ENCODE measurements at regions not wholly inside any gene's neighbourhood (a gene's known extent, or its start where the extent isn't known, plus 50 kb on each side); places are given as distances from the start of the nearest gene placed in this dataset.
"Not testable (repeated sequence)": the region's sequence is repeated elsewhere in the genome, so short reads cannot be mapped to it uniquely, and the experiment has no call there.

DNA sequence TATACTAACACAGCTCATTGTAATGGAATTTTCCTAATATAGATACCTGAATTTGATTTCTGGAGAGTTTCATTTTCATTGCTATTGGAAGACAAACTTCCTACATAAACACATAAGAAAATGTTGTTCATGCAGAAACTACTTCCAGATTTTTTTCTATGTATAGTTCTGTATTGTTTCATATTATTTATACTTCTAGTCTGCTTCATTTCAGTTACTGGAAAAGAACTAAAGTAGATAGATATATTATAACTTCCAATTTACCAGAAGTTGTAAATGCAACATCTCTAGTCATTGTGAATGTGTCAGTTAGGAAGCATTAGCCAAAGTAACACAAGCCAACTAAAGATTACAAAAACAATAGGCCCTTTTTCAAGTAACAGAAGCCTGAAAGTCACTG lies 147.3 kb upstream of the ZNF385D start:
- DNase-seq = no peak

DNA sequence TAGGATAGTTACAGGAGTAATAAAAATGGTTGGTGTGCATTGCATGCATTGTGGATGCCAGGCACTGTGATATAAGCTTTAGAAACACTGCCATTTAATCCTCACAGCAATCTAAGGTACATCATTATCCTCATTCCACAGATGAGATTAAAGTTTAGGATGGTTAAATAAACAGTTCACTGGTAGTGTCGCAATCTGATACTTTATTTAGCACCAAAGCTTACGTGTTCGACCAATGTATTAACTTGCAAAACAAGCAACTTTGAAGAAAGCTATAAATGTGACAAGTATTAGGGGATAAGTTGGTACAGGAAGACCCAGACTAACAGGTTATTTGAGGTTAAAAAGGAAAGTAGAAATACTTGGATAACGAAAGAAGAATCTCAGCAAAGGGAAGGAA lies 150.5 kb upstream of the ZNF385D start:
- no peak for DNase-seq

DNA sequence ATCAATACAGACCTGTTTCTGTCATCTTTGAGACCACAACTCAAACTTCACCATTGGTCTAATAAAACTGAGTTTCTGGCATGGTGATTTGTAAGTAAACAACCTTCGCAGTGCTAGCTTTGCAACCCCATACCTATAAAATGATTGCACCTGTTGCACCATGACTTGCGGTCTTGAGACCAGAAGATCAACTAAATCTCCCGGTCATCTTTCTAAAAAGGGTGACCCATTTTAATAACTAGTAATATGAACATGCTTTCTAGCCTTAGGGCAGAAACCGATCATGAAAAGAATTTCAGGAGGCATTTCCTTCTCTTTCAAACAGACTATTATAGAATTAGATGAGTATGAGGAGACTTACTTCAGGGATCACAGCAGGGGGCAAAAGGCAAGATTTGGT lies 151.9 kb upstream of the ZNF385D start:
- DNase-seq = no peak

DNA sequence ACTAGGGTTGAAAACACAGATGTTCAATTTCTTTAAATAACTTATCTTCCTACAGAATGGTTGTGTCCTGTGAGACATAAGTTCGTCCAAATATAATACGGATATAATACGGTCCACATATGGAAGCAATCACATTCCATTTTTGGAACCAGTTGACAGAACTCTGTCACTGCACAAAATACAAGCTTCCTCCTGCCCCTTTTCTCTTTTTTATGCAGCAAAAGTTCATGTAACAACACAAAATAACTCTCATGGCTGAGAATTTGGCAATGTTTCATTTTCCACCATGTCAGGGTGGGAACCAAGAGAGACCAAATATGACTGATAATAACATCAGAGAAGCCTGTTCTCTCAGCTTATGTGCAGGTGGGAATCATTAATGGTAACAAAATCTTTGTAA lies 158.1 kb upstream of the ZNF385D start:
- DNase-seq = no peak

DNA sequence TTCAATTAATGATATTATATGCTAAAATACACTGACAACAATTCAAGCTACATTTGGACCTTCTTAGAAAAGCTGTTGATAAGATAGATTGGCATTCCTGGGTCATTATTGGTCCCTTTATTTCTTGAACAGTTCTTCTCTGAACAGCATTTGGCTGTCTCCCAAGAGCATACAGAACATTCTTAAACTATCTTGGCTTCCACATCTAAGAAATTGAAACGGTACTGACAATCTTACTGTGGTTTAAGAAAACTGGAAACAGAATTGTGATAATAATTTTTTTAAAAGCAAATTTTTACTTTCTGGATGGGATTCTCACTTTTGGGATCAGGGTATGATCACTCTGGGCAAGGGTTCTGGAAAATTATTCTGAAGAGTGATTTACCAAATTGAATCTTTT lies 161.7 kb upstream of the ZNF385D start:
- no peak for DNase-seq

DNA sequence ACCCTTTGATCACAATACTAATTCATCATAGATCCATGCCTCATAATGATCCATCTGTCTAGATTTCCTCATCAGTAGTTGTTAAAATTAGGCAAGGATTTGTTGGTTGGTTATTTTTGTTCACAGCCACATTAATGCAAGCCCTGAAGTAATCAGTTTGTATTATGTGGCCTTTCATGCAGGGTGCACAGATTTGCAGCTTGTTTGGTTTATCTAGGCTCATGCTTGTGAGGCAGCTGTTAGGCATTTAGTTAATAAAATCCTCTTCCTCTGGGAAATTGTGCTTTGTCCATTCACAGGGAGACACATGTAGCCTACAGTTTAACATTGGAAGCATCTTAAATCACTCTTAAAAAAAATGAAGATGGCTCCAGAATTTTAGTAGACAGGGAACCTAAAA lies 162.8 kb upstream of the ZNF385D start:
- no peak for DNase-seq

DNA sequence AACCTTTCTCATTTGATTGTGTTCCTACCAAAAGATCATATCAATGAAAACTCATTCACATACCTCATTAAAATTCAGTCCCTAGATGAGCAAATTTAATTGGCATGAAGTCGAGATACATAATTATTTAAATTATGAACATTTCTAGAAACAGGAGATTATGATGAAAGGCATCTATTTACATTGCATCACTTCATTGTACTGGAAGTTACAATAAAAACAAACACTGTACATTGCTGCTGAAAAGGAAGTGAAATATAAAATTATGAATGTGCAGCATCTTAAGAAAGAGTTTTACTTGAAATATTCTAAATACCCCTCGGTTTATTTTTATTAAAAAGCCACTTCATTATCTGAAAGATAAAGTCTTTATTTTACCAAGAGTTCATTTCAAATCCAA lies 163.4 kb upstream of the ZNF385D start:
- no peak for DNase-seq

DNA sequence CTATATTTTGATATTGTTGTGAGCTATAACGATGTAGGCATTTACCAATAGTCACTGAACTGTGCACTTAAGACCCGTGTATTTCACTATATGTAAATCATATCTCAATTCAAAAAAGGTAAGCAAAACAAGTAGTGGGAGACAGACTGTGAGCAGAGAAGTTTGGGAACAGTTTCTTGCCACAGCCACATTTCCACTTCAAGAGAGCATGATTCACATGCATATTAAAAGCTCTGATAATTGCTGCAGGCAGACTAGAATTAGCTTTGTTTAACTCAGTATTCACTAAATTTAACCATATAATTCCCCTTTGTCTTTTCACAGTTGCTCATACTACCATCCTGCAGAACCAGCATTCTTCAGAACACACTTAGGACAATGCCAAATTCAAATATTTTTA lies 168.4 kb upstream of the ZNF385D start:
- DNase-seq = no peak

DNA sequence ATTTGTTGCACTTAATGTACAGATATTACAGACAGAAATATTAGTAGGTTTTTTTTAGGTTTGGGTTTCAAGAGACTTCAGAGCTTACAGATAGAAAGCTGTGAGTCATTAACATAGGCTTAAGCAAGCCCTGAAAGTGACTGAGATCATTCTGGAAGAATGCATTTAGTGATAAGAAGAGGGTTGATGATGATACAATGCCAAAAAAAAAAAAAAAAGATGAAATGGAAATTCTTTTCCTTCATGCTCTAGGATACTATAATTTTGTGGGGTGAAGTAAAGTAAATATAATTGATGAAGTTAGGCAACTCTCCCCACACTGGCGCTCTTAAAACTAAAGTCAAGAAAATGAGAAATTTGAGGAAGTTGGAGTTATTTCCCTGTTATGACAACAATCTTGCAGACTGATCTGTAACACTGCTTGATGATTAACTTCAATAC lies 169.4 kb upstream of the ZNF385D start:
- no peak for DNase-seq

DNA sequence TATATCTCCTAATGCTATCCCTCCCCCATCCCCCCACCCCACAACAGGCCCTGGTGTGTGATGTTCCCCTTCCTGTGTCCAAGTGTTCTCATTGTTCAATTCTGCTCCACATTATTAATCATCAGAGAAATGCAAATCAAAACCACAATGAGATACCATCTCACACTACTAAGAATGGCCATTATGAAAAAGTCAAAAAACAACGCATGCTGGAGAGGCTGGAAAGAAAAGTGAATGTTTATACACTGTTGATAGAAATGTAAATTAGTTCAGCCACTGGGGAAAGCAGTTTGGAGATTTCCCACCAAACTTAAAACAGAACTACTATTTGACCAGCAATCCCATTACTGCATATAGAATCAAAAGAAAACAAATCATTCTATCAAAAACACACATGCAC lies 172.1 kb upstream of the ZNF385D start:
- DNase-seq = not testable (repeated sequence)

DNA sequence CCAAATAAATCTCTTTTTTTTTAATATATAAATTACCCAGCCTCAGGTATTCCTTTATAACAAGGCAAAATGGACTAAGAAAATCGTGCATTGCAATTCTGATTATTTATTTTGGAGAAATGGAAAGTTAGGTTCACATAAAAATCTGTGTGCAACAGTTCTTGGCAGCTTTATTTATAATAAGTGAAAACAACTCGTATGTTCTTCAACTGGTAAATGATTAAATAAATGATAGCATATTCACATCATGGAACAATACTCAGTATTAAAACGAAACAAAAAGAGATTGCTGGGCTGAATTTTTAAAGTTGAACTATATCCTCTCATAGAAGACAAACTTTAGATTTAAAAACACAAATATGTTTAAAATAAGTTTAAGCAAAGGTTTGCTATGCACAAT lies 176.3 kb upstream of the ZNF385D start:
- DNase-seq = no peak

DNA sequence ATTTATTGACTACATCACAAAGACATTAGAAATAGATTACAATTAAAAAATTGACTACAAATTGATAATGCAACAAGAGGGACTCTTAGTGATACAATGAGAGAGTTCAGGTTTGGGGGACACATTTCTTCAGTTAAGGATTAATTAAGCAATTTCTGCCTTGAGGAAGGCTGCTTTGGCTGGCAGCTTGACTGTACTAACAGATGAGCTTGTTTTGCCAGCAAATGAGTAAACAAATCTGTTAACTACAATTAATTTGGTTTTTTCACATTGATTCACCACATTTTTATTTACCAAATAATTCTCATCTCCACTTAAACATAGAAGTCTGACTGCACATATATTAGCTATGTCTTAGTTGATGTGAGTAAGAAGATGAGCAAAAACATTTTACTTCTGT lies 183.6 kb upstream of the ZNF385D start:
- DNase-seq = no peak

DNA sequence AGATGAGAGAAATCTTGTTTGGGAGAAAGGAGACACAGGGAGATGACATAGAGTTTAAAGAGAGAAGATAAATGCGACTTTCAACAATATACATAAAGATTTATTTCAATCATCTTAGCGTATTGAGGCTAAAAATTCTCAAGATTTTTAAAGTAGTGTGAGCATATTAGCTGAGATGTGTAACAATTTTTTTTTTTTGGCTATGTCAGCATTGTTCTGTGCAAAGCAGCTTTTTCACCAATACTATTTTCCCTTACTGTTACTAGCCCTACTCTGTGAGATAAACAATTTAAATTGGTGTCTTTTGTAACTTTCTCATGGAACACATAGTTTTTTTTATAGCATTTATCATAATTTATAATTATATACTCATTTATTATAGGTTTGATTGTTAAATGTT lies 185.2 kb upstream of the ZNF385D start:
- no peak for DNase-seq

DNA sequence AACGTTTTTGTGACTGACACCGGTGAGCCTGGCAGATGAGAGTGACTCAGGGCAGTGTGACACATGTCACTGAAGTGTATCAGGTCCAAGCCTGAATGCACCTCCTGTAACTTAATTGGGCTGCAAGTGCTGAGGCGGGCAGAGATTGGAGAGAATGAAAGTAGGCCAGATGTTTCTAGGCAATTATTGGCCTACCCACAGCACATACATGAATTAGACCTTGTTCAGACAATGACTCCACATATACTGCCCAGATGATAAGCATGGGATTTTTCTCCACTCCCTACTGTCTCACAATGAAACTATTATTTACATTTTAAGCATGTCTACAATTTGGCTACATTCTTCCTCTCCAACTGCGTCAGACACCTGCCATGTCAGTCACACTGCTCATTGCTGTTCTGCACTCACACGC lies 187.3 kb upstream of the ZNF385D start:
- no peak for DNase-seq

DNA sequence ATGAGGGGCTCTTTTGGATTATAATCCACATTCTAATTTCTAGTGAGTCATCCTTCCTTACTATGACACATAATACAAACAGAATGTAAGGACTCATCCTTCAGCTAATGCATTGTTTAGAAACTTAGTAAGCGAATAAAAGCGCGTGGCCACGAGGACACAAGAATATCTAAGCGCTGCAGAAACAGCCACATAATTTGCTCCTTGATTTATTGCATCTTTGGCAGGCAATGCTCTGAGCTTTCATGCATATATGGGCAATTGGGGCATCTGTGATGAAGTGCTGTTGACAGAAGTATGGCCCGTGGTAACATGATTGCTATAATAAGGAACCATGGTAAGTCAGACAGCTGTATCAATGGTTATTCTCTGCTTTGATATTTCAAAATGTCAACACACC lies 191.3 kb upstream of the ZNF385D start:
- no peak for DNase-seq

DNA sequence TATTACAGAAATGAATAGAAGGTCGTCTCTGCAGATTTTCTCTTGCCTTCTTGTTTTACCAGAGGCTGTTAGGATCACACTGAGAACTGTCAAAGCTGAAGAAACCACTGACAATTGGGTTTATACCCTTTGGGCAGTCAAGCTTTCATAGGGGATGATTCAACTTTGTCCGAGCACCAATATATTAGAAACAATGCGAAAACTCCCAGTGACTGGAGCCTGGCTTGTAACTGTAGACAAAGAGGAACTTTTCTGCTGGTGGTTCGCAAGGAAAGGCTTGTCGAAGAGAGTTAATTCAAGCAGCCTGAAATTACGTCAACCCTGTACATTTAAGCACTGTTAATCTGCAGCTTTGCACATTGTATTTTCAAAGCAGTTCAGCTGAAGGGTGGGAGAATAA lies 193.2 kb upstream of the ZNF385D start:
- DNase-seq = no peak

DNA sequence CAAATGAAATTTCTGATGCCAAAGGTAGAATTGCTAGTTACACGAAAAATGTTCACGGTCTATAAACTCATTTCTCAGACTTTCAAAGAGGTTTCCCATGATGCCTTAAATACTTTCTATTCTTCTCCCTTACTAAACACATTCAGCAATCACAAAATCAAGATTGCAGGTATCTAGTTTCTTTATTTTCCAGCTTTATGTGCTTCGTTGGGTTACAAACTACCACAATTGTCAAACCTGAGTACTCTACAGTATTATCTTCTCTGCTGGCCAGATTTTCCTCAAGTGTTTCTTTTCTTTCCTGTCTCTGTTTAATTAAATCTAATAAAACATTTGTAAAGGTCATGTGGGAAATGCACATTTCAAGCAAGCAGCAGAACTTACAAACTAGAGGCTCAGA lies 201.8 kb upstream of the ZNF385D start:
- no peak for DNase-seq

DNA sequence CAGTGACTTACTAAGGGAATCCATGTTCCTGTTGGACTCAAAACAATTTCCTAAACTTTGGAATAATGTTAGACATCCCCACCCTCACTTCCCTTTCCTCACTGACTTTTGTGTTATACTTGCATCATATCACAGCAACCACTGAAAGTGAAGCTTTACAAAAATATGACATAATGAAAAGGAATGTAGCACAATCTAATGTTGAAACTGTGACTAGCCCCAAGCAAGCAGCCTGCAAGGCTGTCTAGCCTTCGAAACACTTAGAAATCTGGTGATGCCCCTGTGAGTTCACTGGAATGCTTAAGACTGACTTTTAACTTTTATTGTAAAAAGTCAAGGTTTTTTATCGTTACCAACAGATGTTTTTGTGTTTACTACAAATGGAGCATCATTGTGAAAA lies 203.7 kb upstream of the ZNF385D start:
- DNase-seq = no peak

DNA sequence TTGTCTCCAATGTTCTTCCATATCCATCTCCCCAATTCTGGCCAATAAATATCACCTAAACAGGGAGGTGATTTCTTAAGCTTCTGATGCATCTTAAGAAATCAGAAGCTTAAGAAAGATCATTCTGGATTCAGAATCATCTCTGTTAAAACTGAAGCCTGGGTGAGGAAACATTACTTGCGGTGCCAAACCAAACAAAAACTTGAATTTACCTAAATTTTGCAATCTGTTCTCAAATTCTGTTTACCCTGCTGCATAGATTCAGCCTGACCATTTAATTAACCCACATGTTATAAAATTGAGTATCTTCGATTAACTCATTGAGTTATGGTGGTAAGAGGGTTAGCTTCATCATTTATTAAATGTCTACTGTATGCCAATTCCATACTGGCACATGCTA lies 204.4 kb upstream of the ZNF385D start:
- no peak for DNase-seq

DNA sequence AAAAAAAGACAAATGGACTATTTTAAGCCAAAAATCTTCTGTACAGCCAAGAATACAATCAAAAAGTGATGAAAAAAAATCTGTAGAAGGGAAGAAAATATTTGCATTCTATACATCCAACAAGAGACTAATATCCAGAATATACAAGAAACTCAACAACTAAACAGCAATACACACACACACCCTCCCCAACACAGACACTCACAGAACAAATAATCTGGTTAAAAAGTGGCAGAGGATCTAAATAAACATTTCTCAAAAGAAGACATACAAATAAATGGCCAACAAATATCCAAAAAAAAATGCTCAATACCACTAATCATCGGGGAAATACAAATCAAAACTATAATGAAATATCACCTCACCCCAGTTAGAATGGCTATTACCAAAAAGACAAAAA lies 209.0 kb upstream of the ZNF385D start:
- DNase-seq = no peak

DNA sequence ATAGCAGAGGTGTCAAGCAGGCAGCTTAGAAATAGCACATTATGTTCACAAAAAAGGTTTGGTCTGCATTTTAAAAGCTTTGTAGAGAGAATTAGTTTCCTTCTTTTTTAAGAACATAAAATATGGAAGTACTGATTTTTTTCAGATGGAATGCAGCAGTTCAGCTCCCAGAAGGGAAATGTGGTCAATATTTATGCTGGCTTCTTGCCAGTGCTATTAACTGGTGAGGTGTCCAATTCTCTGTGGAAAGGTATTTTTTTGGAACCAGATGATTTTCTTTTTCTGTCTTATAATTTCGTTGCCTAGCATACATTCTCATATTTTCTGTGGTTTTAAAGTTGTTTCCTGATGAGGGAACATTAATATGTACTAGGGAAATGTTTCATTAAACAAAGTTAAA lies 211.4 kb upstream of the ZNF385D start:
- no peak for DNase-seq

DNA sequence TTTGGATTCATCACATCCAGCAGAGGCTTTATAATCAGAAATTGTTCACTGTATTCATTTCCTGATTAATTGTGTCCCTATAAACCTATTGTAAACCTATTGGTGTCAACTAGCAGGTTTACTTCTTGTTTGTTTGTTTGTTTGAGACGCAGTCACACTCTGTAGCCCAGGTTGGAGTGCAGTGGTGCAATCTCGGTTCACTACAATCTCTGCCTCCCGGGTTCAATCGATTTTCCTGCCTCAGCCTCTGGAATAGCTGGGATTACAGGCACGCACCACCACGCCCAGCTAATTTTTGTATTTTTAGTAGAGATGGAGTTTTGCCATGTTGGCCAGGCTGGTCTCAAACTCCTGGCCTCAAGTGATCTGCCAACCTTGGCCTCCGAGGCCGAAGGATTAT lies 215.4 kb upstream of the ZNF385D start:
- not testable (repeated sequence) for DNase-seq

DNA sequence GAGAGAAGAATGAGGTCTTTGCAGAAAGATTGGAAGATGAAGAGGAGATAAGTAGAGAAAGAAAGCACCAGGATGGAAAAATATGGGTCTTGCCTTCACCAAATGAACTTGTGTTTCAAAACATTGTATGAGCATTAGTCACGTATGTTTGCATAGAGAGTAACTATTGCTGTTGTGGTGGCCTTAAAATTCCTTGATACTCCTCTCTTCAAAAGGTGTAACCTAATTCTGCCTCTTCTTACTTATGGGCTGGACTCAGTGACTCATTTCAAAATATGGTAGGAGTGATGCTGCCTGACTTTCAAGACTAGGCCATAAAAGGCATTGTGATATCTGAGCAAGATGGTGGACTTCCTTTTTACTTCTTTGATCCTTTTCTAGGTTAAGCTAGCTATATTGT lies 228.7 kb upstream of the ZNF385D start:
- DNase-seq = no peak

DNA sequence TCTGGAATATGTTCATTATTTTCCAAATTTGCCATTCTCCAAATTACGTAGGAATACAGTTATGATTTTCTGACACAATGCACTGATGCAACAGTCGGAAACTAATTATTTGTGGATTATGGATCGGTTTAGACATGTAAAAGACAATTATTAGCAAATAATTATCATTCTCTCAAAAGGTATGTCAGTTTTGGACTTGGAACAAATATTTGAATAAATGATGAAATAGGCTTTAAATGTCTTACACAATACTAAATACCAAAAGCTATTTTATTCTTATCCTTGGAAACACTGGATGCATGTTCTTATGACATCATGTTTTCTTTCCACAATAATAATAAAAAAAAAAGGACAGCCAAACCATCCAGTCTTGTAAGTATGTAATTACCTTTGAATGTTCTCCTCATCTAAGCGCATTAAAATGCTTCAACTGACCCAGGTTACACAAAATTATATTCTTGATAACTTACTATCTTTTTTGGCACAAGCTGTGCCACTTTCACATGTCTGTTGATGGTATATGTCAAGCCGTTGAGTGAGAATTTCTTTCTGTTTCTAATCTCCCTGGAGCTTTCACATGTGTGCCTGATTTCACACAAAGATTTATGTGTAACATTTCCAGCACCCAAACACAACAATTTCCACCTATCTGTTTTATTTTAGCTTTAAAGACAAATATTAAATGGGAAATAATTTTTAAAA lies 238.5 kb upstream of the ZNF385D start:
- DNase-seq = no peak

DNA sequence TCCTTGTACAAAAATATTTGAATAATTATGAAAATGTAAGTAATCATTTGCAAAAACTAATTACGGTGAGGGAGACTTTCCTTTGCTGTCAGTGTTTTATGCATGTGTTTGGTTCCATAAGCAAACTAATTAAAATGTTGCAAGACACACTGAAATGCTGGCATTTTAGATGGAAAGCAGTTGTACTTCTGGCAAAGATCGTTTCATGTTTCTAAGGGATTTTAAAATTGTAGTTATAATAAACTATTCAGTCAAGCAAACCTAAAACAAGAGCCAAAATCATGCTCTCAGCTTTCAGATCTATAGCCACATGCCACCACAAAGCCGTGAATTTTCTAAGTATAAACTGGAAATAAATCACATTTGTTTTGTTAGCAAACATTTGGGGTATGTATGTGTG lies 240.1 kb upstream of the ZNF385D start:
- DNase-seq = no peak

Data from stimulated activated CD4-positive, alpha-beta T cell treated with anti-CD3 and anti-CD28 coated beads, Interleukin-4, amount 100 ng/mL, for 24 hours (primary cell).